ENCODE measurements at regions not wholly inside any gene's neighbourhood (a gene's known extent, or its start where the extent isn't known, plus 50 kb on each side); places are given as distances from the start of the nearest gene placed in this dataset.

- WGBS, 2 donors: 4 to 21% methylated on average over 1 of the region's 1 CpG
- TF ChIP-seq CTCF (IDR thresholded peaks at IDR 0.05) (no peak), EP300 (IDR thresholded peaks at IDR 0.05) (no peak), POLR2A (IDR thresholded peaks at IDR 0.05) (no peak)
- DNase-seq (ENCODE audit: low spot score in 2 of 2): no peak
Measured at GRCh38 chrX:82081027-82081426, 879.1 kb downstream of the SH3BGRL start.

GRCh38 chrX:82087699-82088098, 885.8 kb downstream of the SH3BGRL start:
- Histone ChIP-seq H3K4me1 (no peaks in the 10 kb centered on the region), H3K4me3 (no peak overlapping the region), H3K27ac (no peak overlapping the region), H3K9me3 (peaks cover 0 to 8% (median 0%) of the 10 kb centered on the region in 4 donors), H3K36me3 (no peaks in the 10 kb centered on the region), H3K27me3 (no peaks in the 10 kb centered on the region)
- WGBS, 2 donors: 20 to 22% methylated on average over 3 of the region's 3 CpGs
- no peak for DNase-seq (ENCODE audit: low spot score in 2 of 2)
- no peak for TF ChIP-seq CTCF (IDR thresholded peaks at IDR 0.05)
- TF ChIP-seq POLR2A (IDR thresholded peaks at IDR 0.05): no peak
- TF ChIP-seq EP300 (IDR thresholded peaks at IDR 0.05): no peak

More at GRCh38 chrX:82081027-82081426, 879.1 kb downstream of the SH3BGRL start:
- no peaks in the 10 kb centered on the region for H3K27me3 ChIP-seq
- no peak overlapping the region for H3K27ac ChIP-seq
- no peaks in the 10 kb centered on the region for H3K36me3 ChIP-seq
- H3K4me3 ChIP-seq: no peak overlapping the region
- H3K9me3 ChIP-seq: peaks cover 0 to 8% (median 0%) of the 10 kb centered on the region in 4 donors
- no peaks in the 10 kb centered on the region for H3K4me1 ChIP-seq

GRCh38 chrX:82092307-82092706, 890.4 kb downstream of the SH3BGRL start:
- DNase-seq (ENCODE audit: low spot score in 2 of 2): no peak

GRCh38 chrX:82125103-82125502, 923.2 kb downstream of the SH3BGRL start:
- DNase-seq (ENCODE audit: low spot score in 2 of 2): no peak
- H3K27me3 ChIP-seq: no peaks in the 10 kb centered on the region
- no peaks in the 10 kb centered on the region for H3K9me3 ChIP-seq
- H3K27ac ChIP-seq: no peak overlapping the region
- no peaks in the 10 kb centered on the region for H3K4me1 ChIP-seq
- no peak overlapping the region for H3K4me3 ChIP-seq
- TF ChIP-seq POLR2A (IDR thresholded peaks at IDR 0.05) (no peak), EP300 (IDR thresholded peaks at IDR 0.05) (no peak), CTCF (IDR thresholded peaks at IDR 0.05) (no peak)
- WGBS, 2 donors: 56 to 58% methylated on average over 2 of the region's 2 CpGs
- H3K36me3 ChIP-seq: no peaks in the 10 kb centered on the region

More at GRCh38 chrX:82092307-82092706, 890.4 kb downstream of the SH3BGRL start:
- Histone ChIP-seq H3K27ac (no peak overlapping the region), H3K4me3 (no peak overlapping the region), H3K36me3 (no peaks in the 10 kb centered on the region), H3K9me3 (no peaks in the 10 kb centered on the region), H3K4me1 (no peaks in the 10 kb centered on the region), H3K27me3 (no peaks in the 10 kb centered on the region)
- TF ChIP-seq EP300 (IDR thresholded peaks at IDR 0.05) (no peak), CTCF (IDR thresholded peaks at IDR 0.05) (no peak), POLR2A (IDR thresholded peaks at IDR 0.05) (no peak)
- 91 to 100% methylated on average over 1 of the region's 1 CpG for WGBS, 2 donors

GRCh38 chrX:82127228-82128123, 925.6 kb downstream of the SH3BGRL start:
- no peaks in the 10 kb centered on the region for H3K27me3 ChIP-seq
- no peaks in the 10 kb centered on the region for H3K4me1 ChIP-seq
- H3K27ac ChIP-seq: no peak overlapping the region
- no peaks in the 10 kb centered on the region for H3K9me3 ChIP-seq
- TF ChIP-seq CTCF (IDR thresholded peaks at IDR 0.05): no peak
- no peak for TF ChIP-seq POLR2A (IDR thresholded peaks at IDR 0.05)
- TF ChIP-seq EP300 (IDR thresholded peaks at IDR 0.05): no peak
- DNase-seq (ENCODE audit: low spot score in 2 of 2): no peak
- H3K4me3 ChIP-seq: no peak overlapping the region
- H3K36me3 ChIP-seq: no peaks in the 10 kb centered on the region
- 70 to 91% methylated on average over 2 of the region's 2 CpGs for WGBS, 2 donors

Measured in tibial nerve (tissue), 4 donors.